ENCODE measurements at regions not wholly inside any gene's neighbourhood (a gene's known extent, or its start where the extent isn't known, plus 50 kb on each side); places are given as distances from the start of the nearest gene placed in this dataset.

- WGBS, 2 donors, result 88 to 98% methylated on average over 2 of the region's 2 CpGs
- Histone ChIP-seq H3K9me3 (no peaks in the 10 kb centered on the region), H3K4me3 (no peak overlapping the region), H3K36me3 (replicated peaks in 1 of 2; ENCODE audit: insufficient read depth in 1 of 2, low read depth in 2 of 2) (no peaks in the 10 kb centered on the region), H3K4me1 (peaks cover 5% of the 10 kb centered on the region), H3K27ac (no peak overlapping the region), H3K27me3 (no peaks in the 10 kb centered on the region)
- no peak for DNase-seq
- intact Hi-C loops (cut with DNase I), result no loop called here
- ATAC-seq, result no peak
- no peak for TF ChIP-seq CTCF (IDR thresholded peaks at IDR 0.05)
- TF ChIP-seq POLR2A (IDR thresholded peaks at IDR 0.05), result no peak
These were observed 259.4 kb upstream of the VLDLR start for GRCh38 chr9:2362150-2362549.

GRCh38 chr9:2363138-2363745 is 258.3 kb upstream of the VLDLR start:
- Histone ChIP-seq H3K27ac (no peak overlapping the region), H3K36me3 (replicated peaks in 1 of 2; ENCODE audit: insufficient read depth in 1 of 2, low read depth in 2 of 2) (no peaks in the 10 kb centered on the region), H3K27me3 (no peaks in the 10 kb centered on the region), H3K4me1 (peaks cover 5% of the 10 kb centered on the region), H3K9me3 (no peaks in the 10 kb centered on the region), H3K4me3 (no peak overlapping the region)
- no peak for DNase-seq
- intact Hi-C loops (cut with DNase I), result no loop called here
- no peak for ATAC-seq
- WGBS, 2 donors, result 79 to 82% methylated on average over 6 of the region's 6 CpGs
- no peak for TF ChIP-seq CTCF (IDR thresholded peaks at IDR 0.05)
- TF ChIP-seq POLR2A (IDR thresholded peaks at IDR 0.05), result no peak

DNA sequence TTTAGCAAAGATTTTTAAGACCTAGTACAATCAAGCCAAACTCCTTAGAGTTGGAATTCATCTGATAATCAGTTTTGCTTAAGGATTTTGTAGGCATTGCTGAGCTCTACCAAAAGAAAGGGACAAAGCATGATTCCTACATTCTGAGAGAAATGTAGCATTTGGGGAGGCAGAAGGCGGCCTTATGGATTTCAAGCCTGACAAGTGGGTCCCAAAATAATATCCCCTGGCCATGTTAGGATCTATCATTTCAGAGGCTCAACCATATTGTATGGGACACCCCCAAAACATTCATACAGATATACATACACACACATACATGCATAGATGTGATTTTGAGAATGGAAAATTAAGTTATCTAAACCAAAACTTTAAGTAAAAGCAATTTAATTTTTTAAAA is 257.8 kb upstream of the VLDLR start:
- Histone ChIP-seq H3K27ac (no peak overlapping the region), H3K4me3 (no peak overlapping the region), H3K4me1 (peaks cover 5% of the 10 kb centered on the region), H3K36me3 (replicated peaks in 1 of 2; ENCODE audit: insufficient read depth in 1 of 2, low read depth in 2 of 2) (no peaks in the 10 kb centered on the region), H3K9me3 (no peaks in the 10 kb centered on the region), H3K27me3 (no peaks in the 10 kb centered on the region)
- ATAC-seq, result no peak
- intact Hi-C loops (cut with DNase I), result no loop called here
- 75 to 95% methylated on average over 1 of the region's 1 CpG for WGBS, 2 donors
- TF ChIP-seq CTCF (IDR thresholded peaks at IDR 0.05), result no peak
- no peak for TF ChIP-seq POLR2A (IDR thresholded peaks at IDR 0.05)
- DNase-seq, result no peak

GRCh38 chr9:2367970-2368369 is 253.6 kb upstream of the VLDLR start:
- Histone ChIP-seq H3K4me3 (no peak overlapping the region), H3K4me1 (no peaks in the 10 kb centered on the region), H3K27me3 (no peaks in the 10 kb centered on the region), H3K36me3 (replicated peaks in 1 of 2; ENCODE audit: insufficient read depth in 1 of 2, low read depth in 2 of 2) (no peaks in the 10 kb centered on the region), H3K27ac (no peak overlapping the region), H3K9me3 (no peaks in the 10 kb centered on the region)
- WGBS, 2 donors, result 77% methylated on average over 1 of the region's 1 CpG; no CpG with 5 or more reads in 1 of the 2 donors
- intact Hi-C loops (cut with DNase I), result no loop called here
- DNase-seq (no peak), ATAC-seq (no peak)
- TF ChIP-seq POLR2A (IDR thresholded peaks at IDR 0.05) (no peak), CTCF (IDR thresholded peaks at IDR 0.05) (no peak)

- DNase-seq (no peak), ATAC-seq (no peak)
- no peak for TF ChIP-seq CTCF (IDR thresholded peaks at IDR 0.05)
- TF ChIP-seq POLR2A (IDR thresholded peaks at IDR 0.05), result no peak
- 72 to 79% methylated on average over 2 of the region's 2 CpGs for WGBS, 2 donors
- intact Hi-C loops (cut with DNase I), result no loop called here
- no peaks in the 10 kb centered on the region for H3K9me3 ChIP-seq
- no peaks in the 10 kb centered on the region for H3K27me3 ChIP-seq
- H3K4me3 ChIP-seq, result no peak overlapping the region
- no peaks in the 10 kb centered on the region for H3K36me3 ChIP-seq (replicated peaks in 1 of 2; ENCODE audit: insufficient read depth in 1 of 2, low read depth in 2 of 2)
- no peak overlapping the region for H3K27ac ChIP-seq
- H3K4me1 ChIP-seq, result no peaks in the 10 kb centered on the region
These were observed 247.9 kb upstream of the VLDLR start for GRCh38 chr9:2373648-2374047.

Data from body of pancreas (tissue), 4 donors.